Uterus (tissue), 3 donors: ENCODE measurements at regions not wholly inside any gene's neighbourhood (a gene's known extent, or its start where the extent isn't known, plus 50 kb on each side); places are given as distances from the start of the nearest gene placed in this dataset.

Source experiments
- DNase-seq, 2 donors: peaks; one replicate each; pipeline ENCODE4 v3.0.0-alpha.2; 2019 to 2020
- H3K27ac ChIP-seq, 2 donors: fragments of 200-600 bp; sonication (generic); 1 replicate in 1 of 2; 2 replicates in 1 of 2; pipeline ENCODE4 v1.5.1; 2016 to 2018
- H3K27me3 ChIP-seq, 2 donors: fragments of 200-600 bp; sonication (generic); one replicate each; pipeline ENCODE4 v1.5.1; 2018 to 2019; ENCODE audit warnings: control low read depth in 1 of 2
- H3K36me3 ChIP-seq, 2 donors: fragments of 200-600 bp; sonication (generic); one replicate each; pipeline ENCODE4 v1.5.1; 2019; ENCODE audit warnings: control low read depth in 1 of 2
- H3K4me1 ChIP-seq, 2 donors: fragments of 200-600 bp; sonication (generic); one replicate each; pipeline ENCODE4 v1.5.1; 2018 to 2019; ENCODE audit warnings: control low read depth in 1 of 2
- H3K4me3 ChIP-seq, 2 donors: fragments of 200-600 bp; sonication (generic); 1 replicate in 1 of 2; 2 replicates in 1 of 2; pipeline ENCODE4 v1.5.1; 2018 to 2019; ENCODE audit warnings: mild to moderate bottlenecking in 1 of 2
- H3K9me3 ChIP-seq, 2 donors: fragments of 200-600 bp; sonication (generic); one replicate each; pipeline ENCODE4 v1.5.1; 2019; ENCODE audit warnings: control low read depth in 1 of 2
- CTCF ChIP-seq, 4 experiments: fragments of 200-600 bp in 2 of 4; fragments of 450-650 bp in 2 of 4; sonication (generic) in 2 of 4; IDR thresholded peaks; one replicate each; pipeline ENCODE4 v1.5.1; 2016 to 2019; ENCODE audit warnings: antibody characterized with exemption in 4 of 4, mild to moderate bottlenecking in 2 of 4, moderate library complexity in 1 of 4
- POLR2A ChIP-seq, 2 donors: fragments of 450-650 bp; IDR thresholded peaks; one replicate each; pipeline ENCODE4 v1.6.1; 2016; ENCODE audit warnings: antibody characterized with exemption in 2 of 2, mild to moderate bottlenecking in 1 of 2, moderate library complexity in 1 of 2
- intact Hi-C: fragments of 100-400 bp; cut with DNase I; formaldehyde crosslinking; loops from one replicate; pipeline ENCODE4 v1.15.1; 2023; ENCODE audit warnings: low total_unique reads
- donor health status: DM: yes; HTN: yes; CAD: no.

DNA sequence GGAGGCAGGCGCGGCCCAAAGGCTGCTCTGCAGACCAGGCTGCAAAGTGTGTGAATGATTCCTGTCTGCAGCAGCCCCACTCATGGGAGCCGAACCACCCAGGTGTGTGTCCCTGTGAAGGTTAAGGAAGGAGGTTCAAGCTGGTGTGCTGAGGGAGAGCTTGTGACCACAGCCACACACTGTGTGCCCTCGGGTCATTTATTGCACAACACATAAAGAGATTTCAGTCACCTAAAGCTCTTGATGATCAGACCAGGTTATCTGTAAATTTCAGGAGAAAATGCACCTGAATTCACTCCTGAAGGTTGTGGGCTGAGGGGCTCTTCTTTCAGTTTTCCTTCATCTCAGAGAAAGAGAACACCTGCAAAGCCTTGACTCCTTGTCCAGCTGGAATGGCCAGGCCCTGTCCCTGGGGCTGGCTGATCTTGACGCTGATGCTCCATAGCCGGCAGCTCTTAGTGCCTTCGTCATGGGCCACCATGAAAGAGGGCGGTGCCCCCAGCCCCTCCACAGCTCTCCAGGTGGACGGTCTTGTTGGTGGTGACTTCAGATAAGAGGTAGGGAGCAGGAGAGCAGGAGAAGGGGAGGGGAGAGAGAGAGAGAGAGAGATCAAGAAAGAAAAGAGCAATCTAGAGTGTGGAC lies 110.8 kb upstream of the C1QTNF9B start:
- intact Hi-C loops, result no loop called here
- no peaks in the 10 kb centered on the region for H3K4me1 ChIP-seq
- DNase-seq, result no peak
- no peak overlapping the region for H3K4me3 ChIP-seq
- no peak for TF ChIP-seq CTCF (IDR thresholded peaks at IDR 0.05)
- no peak for TF ChIP-seq POLR2A (IDR thresholded peaks at IDR 0.05)
- no peaks in the 10 kb centered on the region for H3K36me3 ChIP-seq
- no peaks in the 10 kb centered on the region for H3K27me3 ChIP-seq
- H3K9me3 ChIP-seq, result no peaks in the 10 kb centered on the region
- no peak overlapping the region for H3K27ac ChIP-seq

- Histone ChIP-seq H3K27me3 (no peaks in the 10 kb centered on the region), H3K4me3 (no peak overlapping the region), H3K4me1 (no peaks in the 10 kb centered on the region), H3K27ac (no peak overlapping the region), H3K9me3 (no peaks in the 10 kb centered on the region), H3K36me3 (no peaks in the 10 kb centered on the region)
- no peak for TF ChIP-seq CTCF (IDR thresholded peaks at IDR 0.05)
- TF ChIP-seq POLR2A (IDR thresholded peaks at IDR 0.05), result no peak
- peak in 1 of 2 donors; percentile 29 for DNase-seq
- intact Hi-C loops, result no loop called here
These were observed 111.4 kb upstream of the C1QTNF9B start for GRCh38 chr13:24008679-24009078.

GRCh38 chr13:24011266-24011665 lies 114.0 kb upstream of the C1QTNF9B start:
- DNase-seq, result no peak
- H3K36me3 ChIP-seq, result no peaks in the 10 kb centered on the region
- intact Hi-C loops, result loop anchor here (10.0 kb wide), 1 partner anchor 214 kb away; no protein-coding TSS in a partner anchor
- no peaks in the 10 kb centered on the region for H3K4me1 ChIP-seq
- no peak overlapping the region for H3K27ac ChIP-seq
- no peaks in the 10 kb centered on the region for H3K27me3 ChIP-seq
- no peaks in the 10 kb centered on the region for H3K9me3 ChIP-seq
- no peak for TF ChIP-seq CTCF (IDR thresholded peaks at IDR 0.05)
- no peak overlapping the region for H3K4me3 ChIP-seq

GRCh38 chr13:24012648-24013047 lies 115.3 kb upstream of the C1QTNF9B start:
- H3K36me3 ChIP-seq, result no peaks in the 10 kb centered on the region
- no peak overlapping the region for H3K27ac ChIP-seq
- no peak overlapping the region for H3K4me3 ChIP-seq
- H3K27me3 ChIP-seq, result no peaks in the 10 kb centered on the region
- intact Hi-C loops, result loop anchor here (10.0 kb wide), 1 partner anchor 212 kb away; no protein-coding TSS in a partner anchor
- no peaks in the 10 kb centered on the region for H3K4me1 ChIP-seq
- TF ChIP-seq POLR2A (IDR thresholded peaks at IDR 0.05) (no peak), CTCF (IDR thresholded peaks at IDR 0.05) (no peak)
- H3K9me3 ChIP-seq, result no peaks in the 10 kb centered on the region
- no peak for DNase-seq

- no peak for DNase-seq
- no peak overlapping the region for H3K4me3 ChIP-seq
- H3K27ac ChIP-seq, result no peak overlapping the region
- H3K27me3 ChIP-seq, result no peaks in the 10 kb centered on the region
- no peak for TF ChIP-seq CTCF (IDR thresholded peaks at IDR 0.05)
- intact Hi-C loops, result loop anchor here (10.0 kb wide), 1 partner anchor 212 kb away; no protein-coding TSS in a partner anchor
- no peaks in the 10 kb centered on the region for H3K9me3 ChIP-seq
- no peaks in the 10 kb centered on the region for H3K36me3 ChIP-seq
- no peaks in the 10 kb centered on the region for H3K4me1 ChIP-seq
These were observed 115.9 kb upstream of the C1QTNF9B start for GRCh38 chr13:24013189-24013588.
